GM12875 (cell line): ENCODE measurements at regions not wholly inside any gene's neighbourhood (a gene's known extent, or its start where the extent isn't known, plus 50 kb on each side); places are given as distances from the start of the nearest gene placed in this dataset.

Experiments
- H3K4me3 ChIP-seq: one replicate; pipeline ENCODE4 v1.5.1; 2011; ENCODE audit warnings: low read depth, low read length, control low read depth
- TF ChIP-seq, protein P1 (sequence below): IDR thresholded peaks from 2 replicates; pipeline ENCODE4 v1.5.1; 2011; ENCODE audit warnings: low read depth, mild to moderate bottlenecking, control low read depth, inconsistent platforms, low read length, moderate library complexity, borderline replicate concordance; ENCODE audit not compliant: insufficient read depth

DNA sequence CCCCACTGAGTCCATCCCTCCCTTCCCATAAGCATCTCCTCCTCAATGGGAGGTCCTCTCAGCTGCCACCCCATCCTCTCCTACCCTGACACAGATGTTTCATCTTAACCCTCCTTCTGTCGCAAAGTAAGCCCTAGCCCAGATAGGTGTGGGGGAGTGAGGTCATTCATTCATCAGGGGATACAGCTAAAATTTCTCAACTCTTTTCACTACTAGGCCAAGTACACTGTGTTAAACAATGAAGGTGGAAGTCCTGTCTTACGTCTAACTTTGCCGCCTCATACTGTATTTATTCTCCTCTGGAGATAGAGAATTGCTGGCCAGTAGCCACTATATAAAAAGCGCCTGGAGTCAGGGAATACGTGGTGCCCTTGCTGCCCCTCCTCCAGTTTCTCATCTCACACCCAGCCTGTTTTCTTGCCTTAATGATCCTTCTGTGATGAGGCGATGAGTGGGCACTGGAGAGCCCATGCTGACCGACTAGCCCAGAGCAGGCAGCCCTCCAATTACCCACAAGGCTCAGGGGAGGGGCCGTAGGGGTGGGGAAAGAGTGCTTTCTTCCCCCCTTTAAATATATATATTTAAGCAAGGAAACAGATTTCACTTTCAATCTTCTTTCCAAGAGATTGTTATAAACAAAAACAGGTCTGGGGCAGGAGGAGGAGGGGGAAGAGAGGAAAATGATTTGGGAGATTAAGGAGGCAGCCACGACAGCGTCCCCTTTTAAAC, 149.5 kb downstream of the PJA1 start:
- TF ChIP-seq, protein P1, sequence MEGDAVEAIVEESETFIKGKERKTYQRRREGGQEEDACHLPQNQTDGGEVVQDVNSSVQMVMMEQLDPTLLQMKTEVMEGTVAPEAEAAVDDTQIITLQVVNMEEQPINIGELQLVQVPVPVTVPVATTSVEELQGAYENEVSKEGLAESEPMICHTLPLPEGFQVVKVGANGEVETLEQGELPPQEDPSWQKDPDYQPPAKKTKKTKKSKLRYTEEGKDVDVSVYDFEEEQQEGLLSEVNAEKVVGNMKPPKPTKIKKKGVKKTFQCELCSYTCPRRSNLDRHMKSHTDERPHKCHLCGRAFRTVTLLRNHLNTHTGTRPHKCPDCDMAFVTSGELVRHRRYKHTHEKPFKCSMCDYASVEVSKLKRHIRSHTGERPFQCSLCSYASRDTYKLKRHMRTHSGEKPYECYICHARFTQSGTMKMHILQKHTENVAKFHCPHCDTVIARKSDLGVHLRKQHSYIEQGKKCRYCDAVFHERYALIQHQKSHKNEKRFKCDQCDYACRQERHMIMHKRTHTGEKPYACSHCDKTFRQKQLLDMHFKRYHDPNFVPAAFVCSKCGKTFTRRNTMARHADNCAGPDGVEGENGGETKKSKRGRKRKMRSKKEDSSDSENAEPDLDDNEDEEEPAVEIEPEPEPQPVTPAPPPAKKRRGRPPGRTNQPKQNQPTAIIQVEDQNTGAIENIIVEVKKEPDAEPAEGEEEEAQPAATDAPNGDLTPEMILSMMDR = no peak
- H3K4me3 ChIP-seq = no peak overlapping the region

DNA sequence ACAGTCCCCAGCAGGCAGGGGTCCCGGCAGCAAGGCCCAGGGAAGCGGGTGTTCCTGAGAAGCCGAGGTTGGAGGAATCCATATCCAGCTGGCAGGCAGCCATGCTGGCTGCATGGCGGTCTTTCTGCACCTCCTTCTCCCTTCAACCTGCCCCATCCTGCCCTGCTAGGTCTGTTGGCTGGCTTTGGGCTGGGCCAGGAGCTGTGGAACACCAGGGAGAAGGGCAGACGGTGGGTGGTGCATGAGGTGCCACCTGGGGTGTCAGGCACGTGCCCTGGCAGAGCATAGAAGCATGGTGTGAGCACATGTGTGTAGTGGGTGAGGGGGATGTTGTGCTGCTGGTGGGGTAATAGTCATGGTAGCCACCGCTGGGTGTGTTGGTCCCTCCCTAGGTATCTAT, 150.1 kb downstream of the PJA1 start:
- TF ChIP-seq, protein P1 = no peak

DNA sequence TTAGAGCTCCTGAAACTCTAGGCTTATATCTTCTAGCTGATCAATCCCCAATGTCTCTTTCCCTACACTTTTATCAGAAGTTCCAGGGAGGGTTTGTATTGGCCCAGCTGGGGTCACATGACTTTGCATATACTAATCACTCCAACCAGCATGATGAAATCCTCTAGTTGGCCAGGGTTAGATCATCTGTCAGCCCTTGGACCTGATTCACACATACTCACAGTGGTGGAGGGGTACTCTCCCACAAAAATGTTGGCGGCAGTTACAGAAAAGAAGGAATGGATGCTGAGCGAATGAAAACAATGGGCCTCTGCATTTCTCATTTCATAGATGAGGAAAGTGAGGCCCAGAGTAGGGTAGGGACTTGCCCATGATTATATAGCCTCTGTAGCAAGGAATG, 151.1 kb downstream of the PJA1 start:
- no peak overlapping the region for H3K4me3 ChIP-seq
- TF ChIP-seq, protein P1 = no peak

More for the DNA sequence above, 150.1 kb downstream of the PJA1 start:
- H3K4me3 ChIP-seq = no peak overlapping the region

DNA sequence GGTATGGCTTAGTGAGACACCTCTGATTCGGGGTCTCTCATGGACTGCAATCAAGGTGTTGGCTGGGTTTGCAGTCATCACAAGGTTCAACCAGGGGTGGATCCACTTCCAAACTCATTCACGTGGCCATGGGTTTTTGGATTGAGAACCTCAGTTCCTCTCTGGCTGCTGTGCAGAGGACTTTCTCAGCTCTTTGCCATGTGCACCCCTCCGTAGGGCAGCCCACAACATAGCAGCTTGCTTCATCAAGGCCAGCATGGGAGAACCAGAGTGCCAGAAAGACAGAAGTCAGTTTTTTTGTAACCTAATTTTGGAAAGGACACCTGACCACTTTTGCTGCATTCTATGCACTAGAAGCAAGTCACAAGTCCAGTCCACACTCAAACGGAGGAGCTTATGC, 154.9 kb downstream of the PJA1 start:
- TF ChIP-seq, protein P1 = no peak
- H3K4me3 ChIP-seq = no peak overlapping the region

- TF ChIP-seq, protein P1 = no peak
These were observed 164.4 kb downstream of the PJA1 start for GRCh38 chrX:69000877-69001276.

GRCh38 chrX:68999931-69000330, 165.3 kb downstream of the PJA1 start:
- TF ChIP-seq, protein P1 = no peak
- H3K4me3 ChIP-seq = no peak overlapping the region

More at GRCh38 chrX:69000877-69001276, 164.4 kb downstream of the PJA1 start:
- H3K4me3 ChIP-seq = no peak overlapping the region

GRCh38 chrX:68999356-68999755, 165.9 kb downstream of the PJA1 start:
- H3K4me3 ChIP-seq = no peak overlapping the region
- TF ChIP-seq, protein P1 = no peak
